H1 (cell line): ENCODE measurements at regions not wholly inside any gene's neighbourhood (a gene's known extent, or its start where the extent isn't known, plus 50 kb on each side); places are given as distances from the start of the nearest gene placed in this dataset.

ENCODE experiments used
- CTCF ChIA-PET: fragments of 300-600 bp; sonication (Branson Sonifier 250); formaldehyde crosslinking; loops from one replicate; lab custom pipeline; 2021; ENCODE audit not compliant: partially characterized antibody; lab: Charles Lee
- POLR2A ChIA-PET: fragments of 300-600 bp; sonication (Branson Sonifier 250); formaldehyde crosslinking; loops from one replicate; lab custom pipeline; 2021; ENCODE audit warnings: inconsistent platforms; ENCODE audit not compliant: partially characterized antibody; lab: Charles Lee
- DNase-seq, 2 experiments: peaks; one replicate each; pipeline versions ENCODE4 v3.0.0 to v3.0.0-alpha.2; 2010 to 2022; ENCODE audit warnings: low spot score in 2 of 2, low read depth in 1 of 2, mixed read lengths in 1 of 2
- FAIRE-seq: peaks from 2 replicates; lab custom pipeline; 2011; peaks lifted over from hg19 to GRCh38; lab: Jason Lieb, UNC
- H2AFZ ChIP-seq: 2 replicates; pipeline ENCODE4 v1.8.1; 2012; ENCODE audit warnings: low read length, inconsistent platforms
- H2AK5ac ChIP-seq: 2 replicates; pipeline ENCODE4 v1.6.1; 2013; ENCODE audit warnings: low read depth, low read length
- H2BK120ac ChIP-seq: replicated peaks from 2 replicates; pipeline ENCODE3; 2013; ENCODE audit warnings: low read depth, low read length, inconsistent platforms
- H2BK12ac ChIP-seq: 2 replicates; pipeline ENCODE4 v1.6.1; 2013; ENCODE audit warnings: low read depth, low read length
- H2BK15ac ChIP-seq: 2 replicates; pipeline ENCODE4 v1.6.1; 2013; ENCODE audit warnings: low read length
- H2BK20ac ChIP-seq: 2 replicates; pipeline ENCODE4 v1.6.1; 2013; ENCODE audit warnings: low read length
- H2BK5ac ChIP-seq: 2 replicates; pipeline ENCODE4 v1.6.1; 2013; ENCODE audit warnings: low read depth, low read length
- H3K14ac ChIP-seq: 2 replicates; pipeline ENCODE4 v1.6.1; 2013; ENCODE audit warnings: inconsistent platforms; ENCODE audit not compliant: insufficient read length
- H3K18ac ChIP-seq: 2 replicates; pipeline ENCODE4 v1.6.1; 2013; ENCODE audit warnings: low read length; ENCODE audit errors: extremely low read depth
- H3K23ac ChIP-seq: 2 replicates; pipeline ENCODE4 v1.6.1; 2013; ENCODE audit warnings: inconsistent platforms; ENCODE audit not compliant: insufficient read length
- H3K23me2 ChIP-seq: 2 replicates; pipeline ENCODE4 v1.6.1; 2013; ENCODE audit warnings: low read depth, low read length
- H3K27ac ChIP-seq: 2 replicates; pipeline ENCODE4 v1.6.1; 2011; ENCODE audit warnings: low read depth, low read length, inconsistent platforms
- H3K27me3 ChIP-seq, 4 experiments: replicated peaks in 1 of 4; 1 replicate in 1 of 4; 2 replicates in 3 of 4; pipeline versions ENCODE4 v1.6.1 to v1.8.1; 2011 to 2013; ENCODE audit warnings: low read length in 3 of 4, mild to moderate bottlenecking in 3 of 4, inconsistent platforms in 2 of 4, mixed read lengths in 2 of 4, moderate library complexity in 1 of 4; ENCODE audit not compliant: control insufficient read depth in 3 of 4, insufficient read depth in 3 of 4; ENCODE audit errors: extremely low read depth in 1 of 4
- H3K36me3 ChIP-seq, 4 experiments: 2 replicates each; pipeline versions ENCODE4 v1.6.1 to v1.8.1; 2011 to 2013; ENCODE audit warnings: mild to moderate bottlenecking in 4 of 4, low read length in 3 of 4, moderate library complexity in 2 of 4, control low read depth in 1 of 4, inconsistent platforms in 1 of 4; ENCODE audit not compliant: insufficient read depth in 4 of 4, control insufficient read depth in 2 of 4
- H3K4ac ChIP-seq: replicated peaks from 2 replicates; pipeline ENCODE3; 2013; ENCODE audit warnings: low read length, low read depth, mixed read lengths, inconsistent platforms; ENCODE audit not compliant: insufficient read length
- H3K4me1 ChIP-seq, 4 experiments: replicated peaks in 1 of 4; 1 replicate in 1 of 4; 2 replicates in 3 of 4; pipeline versions ENCODE4 v1.6.1 to v1.8.1; 2011 to 2013; ENCODE audit warnings: low read length in 3 of 4, inconsistent platforms in 2 of 4, mixed read lengths in 1 of 4; ENCODE audit not compliant: insufficient read depth in 4 of 4, control insufficient read depth in 3 of 4
- H3K4me2 ChIP-seq, 2 experiments: 2 replicates each; pipeline versions ENCODE4 v1.6.1 to v1.8.1; 2011 to 2013; ENCODE audit warnings: low read depth in 2 of 2, low read length in 2 of 2, control low read depth in 1 of 2, inconsistent platforms in 1 of 2, mild to moderate bottlenecking in 1 of 2; ENCODE audit not compliant: insufficient read depth in 1 of 2
- H3K4me3 ChIP-seq, 4 experiments: fragments of 200-600, 300-600 bp in 1 of 4; sonication (generic), shearing (Covaris generic), sonication (Bioruptor Twin) in 1 of 4; 2 replicates each; pipeline versions ENCODE4 v1.5.1 to v1.8.1; 2011 to 2016; ENCODE audit warnings: low read length in 4 of 4, low read depth in 3 of 4, control low read depth in 2 of 4, inconsistent platforms in 2 of 4, mild to moderate bottlenecking in 2 of 4, mixed read lengths in 1 of 4, moderate library complexity in 1 of 4; ENCODE audit not compliant: insufficient read depth in 2 of 4; ENCODE audit errors: extremely low read depth in 1 of 4
- H3K56ac ChIP-seq: replicated peaks from 2 replicates; pipeline ENCODE3; 2013; ENCODE audit warnings: low read depth, mild to moderate bottlenecking, mixed read lengths, low read length, inconsistent platforms; ENCODE audit not compliant: insufficient read length
- H3K79me1 ChIP-seq: 2 replicates; pipeline ENCODE4 v1.6.1; 2013; ENCODE audit warnings: low read depth, low read length, control low read depth
- H3K79me2 ChIP-seq, 2 experiments: 2 replicates each; pipeline versions ENCODE4 v1.6.1 to v1.8.1; 2012 to 2013; ENCODE audit warnings: low read length in 2 of 2, mild to moderate bottlenecking in 2 of 2, inconsistent platforms in 1 of 2; ENCODE audit not compliant: insufficient read depth in 2 of 2, control insufficient read depth in 1 of 2
- H3K9ac ChIP-seq, 4 experiments: replicated peaks in 1 of 4; 1 replicate in 1 of 4; 2 replicates in 3 of 4; pipeline versions ENCODE4 v1.6.1 to v1.8.1; 2011 to 2013; ENCODE audit warnings: low read depth in 3 of 4, low read length in 3 of 4, control low read depth in 2 of 4, mild to moderate bottlenecking in 2 of 4, moderate library complexity in 2 of 4, inconsistent platforms in 1 of 4; ENCODE audit errors: extremely low read depth in 1 of 4
- H3K9me3 ChIP-seq, 2 experiments: 2 replicates each; pipeline versions ENCODE4 v1.6.1 to v1.8.1; 2012 to 2013; ENCODE audit warnings: mild to moderate bottlenecking in 2 of 2, moderate library complexity in 2 of 2, control low read depth in 1 of 2, inconsistent platforms in 1 of 2, low read depth in 1 of 2, low read length in 1 of 2, mixed read lengths in 1 of 2; ENCODE audit not compliant: insufficient read depth in 2 of 2
- H4K20me1 ChIP-seq, 2 experiments: replicated peaks in 1 of 2; 2 replicates each; pipeline versions ENCODE3 to v1.8.1; 2011 to 2013; ENCODE audit warnings: inconsistent platforms in 2 of 2, low read length in 2 of 2, mild to moderate bottlenecking in 1 of 2; ENCODE audit not compliant: insufficient read depth in 2 of 2, control insufficient read depth in 1 of 2
- H4K5ac ChIP-seq: 2 replicates; pipeline ENCODE4 v1.6.1; 2013; ENCODE audit warnings: low read length, low read depth, mixed read lengths, inconsistent platforms; ENCODE audit not compliant: insufficient read length
- H4K8ac ChIP-seq: 2 replicates; pipeline ENCODE4 v1.8.0; 2013; ENCODE audit warnings: mild to moderate bottlenecking, moderate library complexity, low read length, inconsistent platforms; ENCODE audit not compliant: insufficient read depth; ENCODE audit errors: extremely low read depth
- H4K91ac ChIP-seq: replicated peaks from 2 replicates; pipeline ENCODE3; 2013; ENCODE audit warnings: low read length, mixed read lengths, inconsistent platforms; ENCODE audit not compliant: insufficient read length
- CREB1 ChIP-seq: IDR thresholded peaks from 2 replicates; pipeline ENCODE4 v1.6.1; 2012; ENCODE audit warnings: inconsistent platforms
- HDAC6 ChIP-seq: IDR thresholded peaks from one replicate; pipeline ENCODE4 v1.7.1; 2012; ENCODE audit warnings: low read depth, mild to moderate bottlenecking, inconsistent platforms, low read length, moderate library complexity
- JUND ChIP-seq: IDR thresholded peaks from 2 replicates; pipeline ENCODE4 v1.6.1; 2011; ENCODE audit warnings: mild to moderate bottlenecking, improper control_type of control experiment, low read length
- KDM1A ChIP-seq: fragments of 200-600, 300-600 bp; sonication (generic); IDR thresholded peaks from 2 replicates; pipeline ENCODE4 v1.7.1; 2016; ENCODE audit warnings: mild to moderate bottlenecking, low read length, borderline replicate concordance
- KDM5A ChIP-seq: fragments of 200-600 bp; IDR thresholded peaks from 2 replicates; pipeline ENCODE4 v1.7.1; 2012; ENCODE audit warnings: mild to moderate bottlenecking, low read length, inconsistent platforms, mixed read lengths
- RBBP5 ChIP-seq: IDR thresholded peaks from 2 replicates; pipeline ENCODE4 v1.7.1; 2012; ENCODE audit warnings: low read depth, mild to moderate bottlenecking, inconsistent platforms, low read length, moderate library complexity, borderline replicate concordance
- SAP30 ChIP-seq: fragments of 300-600 bp; sonication (generic); IDR thresholded peaks from 2 replicates; pipeline ENCODE4 v1.7.1; 2012; ENCODE audit warnings: low read length, moderate library complexity, mild to moderate bottlenecking, inconsistent platforms; ENCODE audit not compliant: insufficient read depth, insufficient replicate concordance
- SP4 ChIP-seq: IDR thresholded peaks from 2 replicates; pipeline ENCODE4 v1.6.1; 2012; ENCODE audit warnings: low read length, inconsistent platforms
- TCF12 ChIP-seq: IDR thresholded peaks from 2 replicates; pipeline ENCODE4 v1.6.1; 2011; ENCODE audit warnings: low read depth, mild to moderate bottlenecking, low read length
- YY1 ChIP-seq: IDR thresholded peaks from 2 replicates; pipeline ENCODE4 v1.6.1; 2011; ENCODE audit warnings: low read depth, mild to moderate bottlenecking, low read length
- WGBS, 2 experiments: shearing (Covaris generic) in 1 of 2; methylation state at CpG; one replicate each; pipeline versions ENCODE4 v1.1.6 to v1.1.7; 2013 to 2015; ENCODE audit warnings: low lambda C conversion rate in 2 of 2, mixed read lengths in 2 of 2, inconsistent platforms in 1 of 2, low coverage in 1 of 2, missing lambda C conversion rate in 1 of 2; ENCODE audit not compliant: insufficient replicate concordance in 2 of 2, insufficient coverage in 1 of 2, insufficient read length in 1 of 2; ENCODE audit errors: extremely low coverage in 1 of 2, missing lambda C conversion rate in 1 of 2; 5-methylcytosine and 5-hydroxymethylcytosine counted together

DNA sequence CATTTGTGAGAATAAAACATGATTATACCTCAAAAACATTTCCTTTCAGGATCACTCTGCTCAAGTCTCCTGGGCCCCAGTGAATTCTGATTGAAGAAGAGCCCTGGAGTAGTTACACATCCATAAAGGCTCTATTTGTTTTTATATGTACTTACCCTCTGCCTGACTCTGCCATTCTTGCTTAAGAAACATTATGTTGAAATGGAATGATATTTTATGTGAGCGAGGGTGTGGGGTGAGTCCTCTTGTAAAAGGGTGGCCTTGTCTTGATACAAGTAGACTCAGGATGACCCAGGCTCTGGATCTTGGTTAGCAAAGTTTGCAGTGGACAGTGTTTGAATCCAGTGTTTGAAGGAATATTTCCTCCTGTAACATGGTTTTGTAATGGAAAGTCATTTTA, 215.4 kb upstream of the PREP start:
- no peaks in the 10 kb centered on the region for H3K23me2 ChIP-seq
- DNase-seq (no peak), FAIRE-seq (no peak)
- no peak overlapping the region for H2BK20ac ChIP-seq
- no peak overlapping the region for H2BK120ac ChIP-seq
- no peak overlapping the region for H4K5ac ChIP-seq
- ChIA-PET POLR2A (no interaction called here), CTCF (no interaction called here)
- no peak overlapping the region for H3K14ac ChIP-seq
- no peak overlapping the region for H3K4ac ChIP-seq
- no peak overlapping the region for H4K8ac ChIP-seq
- no peak overlapping the region for H3K56ac ChIP-seq
- H3K27me3 ChIP-seq, result no peaks in the 10 kb centered on the region
- no peak overlapping the region for H3K9ac ChIP-seq
- no peaks in the 10 kb centered on the region for H3K36me3 ChIP-seq
- no peak overlapping the region for H3K4me2 ChIP-seq
- no peaks in the 10 kb centered on the region for H3K79me2 ChIP-seq
- no peaks in the 10 kb centered on the region for H4K20me1 ChIP-seq
- no peaks in the 10 kb centered on the region for H3K79me1 ChIP-seq
- no peaks in the 10 kb centered on the region for H3K4me1 ChIP-seq
- no peak overlapping the region for H2BK5ac ChIP-seq
- no peak overlapping the region for H2BK15ac ChIP-seq
- H3K23ac ChIP-seq, result no peak overlapping the region
- no peak overlapping the region for H2AK5ac ChIP-seq
- WGBS, 2 experiments, result 87% methylated on average over 1 of the region's 1 CpG; no CpG with 5 or more reads in 1 of the 2 experiments
- no peak overlapping the region for H3K18ac ChIP-seq
- no peak overlapping the region for H2BK12ac ChIP-seq
- H4K91ac ChIP-seq, result no peak overlapping the region
- no peak overlapping the region for H3K27ac ChIP-seq
- H2AFZ ChIP-seq, result no peak overlapping the region
- H3K4me3 ChIP-seq, result no peak overlapping the region
- peaks cover 0 to 2% of the 10 kb centered on the region in 2 experiments; a peak in 1 of 4 replicates for H3K9me3 ChIP-seq
- no peak for TF ChIP-seq SP4
- no peak for TF ChIP-seq CREB1
- TF ChIP-seq YY1, result no peak
- TF ChIP-seq JUND, result no peak
- TF ChIP-seq RBBP5, result no peak
- no peak for TF ChIP-seq KDM5A
- TF ChIP-seq TCF12, result no peak
- TF ChIP-seq KDM1A, result no peak
- no peak for TF ChIP-seq HDAC6
- no peak for TF ChIP-seq SAP30
